ENCODE measurements at regions not wholly inside any gene's neighbourhood (a gene's known extent, or its start where the extent isn't known, plus 50 kb on each side); places are given as distances from the start of the nearest gene placed in this dataset.

GRCh38 chr5:58056546-58056945, 403.3 kb downstream of the PLK2 start:
- TF ChIP-seq, protein P1, sequence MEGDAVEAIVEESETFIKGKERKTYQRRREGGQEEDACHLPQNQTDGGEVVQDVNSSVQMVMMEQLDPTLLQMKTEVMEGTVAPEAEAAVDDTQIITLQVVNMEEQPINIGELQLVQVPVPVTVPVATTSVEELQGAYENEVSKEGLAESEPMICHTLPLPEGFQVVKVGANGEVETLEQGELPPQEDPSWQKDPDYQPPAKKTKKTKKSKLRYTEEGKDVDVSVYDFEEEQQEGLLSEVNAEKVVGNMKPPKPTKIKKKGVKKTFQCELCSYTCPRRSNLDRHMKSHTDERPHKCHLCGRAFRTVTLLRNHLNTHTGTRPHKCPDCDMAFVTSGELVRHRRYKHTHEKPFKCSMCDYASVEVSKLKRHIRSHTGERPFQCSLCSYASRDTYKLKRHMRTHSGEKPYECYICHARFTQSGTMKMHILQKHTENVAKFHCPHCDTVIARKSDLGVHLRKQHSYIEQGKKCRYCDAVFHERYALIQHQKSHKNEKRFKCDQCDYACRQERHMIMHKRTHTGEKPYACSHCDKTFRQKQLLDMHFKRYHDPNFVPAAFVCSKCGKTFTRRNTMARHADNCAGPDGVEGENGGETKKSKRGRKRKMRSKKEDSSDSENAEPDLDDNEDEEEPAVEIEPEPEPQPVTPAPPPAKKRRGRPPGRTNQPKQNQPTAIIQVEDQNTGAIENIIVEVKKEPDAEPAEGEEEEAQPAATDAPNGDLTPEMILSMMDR (conservative IDR thresholded peaks at IDR 0.05), result no peak
- no peak overlapping the region for H3K27ac ChIP-seq

DNA sequence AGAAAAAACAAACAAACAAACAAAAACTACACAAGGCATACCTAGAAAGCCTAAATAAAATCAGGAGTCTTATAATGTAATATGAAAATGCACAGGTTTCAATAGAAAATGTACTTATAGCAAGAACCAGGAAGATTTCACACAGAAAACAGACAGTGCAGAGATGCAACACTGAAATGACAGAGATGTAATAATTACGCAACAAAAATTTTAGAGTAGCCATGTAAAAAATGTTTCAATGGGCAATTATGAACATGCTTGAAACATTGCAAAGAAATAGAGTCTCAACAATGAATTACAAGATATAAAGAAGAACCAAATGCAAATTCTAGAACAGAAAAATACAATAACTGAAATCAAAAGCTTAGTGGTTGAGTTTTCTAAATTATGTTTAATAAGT, 405.9 kb downstream of the PLK2 start:
- H3K27ac ChIP-seq, result no peak overlapping the region
- TF ChIP-seq, protein P1 (conservative IDR thresholded peaks at IDR 0.05), result no peak

GRCh38 chr5:58048954-58049353, 410.9 kb downstream of the PLK2 start:
- TF ChIP-seq, protein P1 (conservative IDR thresholded peaks at IDR 0.05), result no peak

DNA sequence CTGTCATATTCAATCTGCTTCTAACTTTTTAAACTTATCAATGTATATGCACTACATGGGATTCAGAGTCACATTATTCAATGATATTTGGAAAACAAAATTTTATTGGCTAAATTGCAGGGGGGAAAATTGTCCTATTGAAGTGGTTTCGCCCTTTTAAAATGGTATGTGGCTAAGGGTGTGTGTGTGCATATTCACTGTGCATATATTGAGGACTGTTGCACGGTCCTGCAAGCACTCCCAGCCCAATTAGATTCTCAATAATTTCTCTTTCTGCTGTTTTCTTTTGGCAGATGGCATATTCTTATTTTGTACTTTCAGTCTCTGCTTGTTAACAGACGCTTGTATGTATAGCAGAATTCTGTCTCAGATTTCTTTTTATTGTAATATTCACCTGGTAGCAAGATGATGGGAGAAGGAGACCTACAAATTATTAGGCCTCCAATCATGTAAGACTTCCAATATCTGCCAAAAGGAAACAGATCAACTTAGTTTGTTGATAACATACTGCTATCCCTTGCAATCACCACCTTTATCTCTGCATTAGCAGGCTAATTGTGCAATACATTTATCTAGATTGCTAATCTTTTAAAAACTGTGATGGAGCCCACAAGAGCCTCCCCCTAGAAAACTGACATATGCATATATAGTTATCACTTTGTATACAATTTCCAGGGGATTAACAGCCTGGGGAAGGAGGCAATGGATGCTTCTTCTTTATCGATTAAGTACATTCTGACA, 411.5 kb downstream of the PLK2 start:
- H3K27ac ChIP-seq, result no peak overlapping the region
- TF ChIP-seq, protein P1 (conservative IDR thresholded peaks at IDR 0.05), result no peak

More at GRCh38 chr5:58048954-58049353, 410.9 kb downstream of the PLK2 start:
- no peak overlapping the region for H3K27ac ChIP-seq

GRCh38 chr5:58046371-58046770, 413.5 kb downstream of the PLK2 start:
- TF ChIP-seq, protein P1 (conservative IDR thresholded peaks at IDR 0.05), result no peak
- H3K27ac ChIP-seq, result no peak overlapping the region

- no peak overlapping the region for H3K27ac ChIP-seq
Measured at GRCh38 chr5:58044166-58044565, 415.7 kb downstream of the PLK2 start.

DNA sequence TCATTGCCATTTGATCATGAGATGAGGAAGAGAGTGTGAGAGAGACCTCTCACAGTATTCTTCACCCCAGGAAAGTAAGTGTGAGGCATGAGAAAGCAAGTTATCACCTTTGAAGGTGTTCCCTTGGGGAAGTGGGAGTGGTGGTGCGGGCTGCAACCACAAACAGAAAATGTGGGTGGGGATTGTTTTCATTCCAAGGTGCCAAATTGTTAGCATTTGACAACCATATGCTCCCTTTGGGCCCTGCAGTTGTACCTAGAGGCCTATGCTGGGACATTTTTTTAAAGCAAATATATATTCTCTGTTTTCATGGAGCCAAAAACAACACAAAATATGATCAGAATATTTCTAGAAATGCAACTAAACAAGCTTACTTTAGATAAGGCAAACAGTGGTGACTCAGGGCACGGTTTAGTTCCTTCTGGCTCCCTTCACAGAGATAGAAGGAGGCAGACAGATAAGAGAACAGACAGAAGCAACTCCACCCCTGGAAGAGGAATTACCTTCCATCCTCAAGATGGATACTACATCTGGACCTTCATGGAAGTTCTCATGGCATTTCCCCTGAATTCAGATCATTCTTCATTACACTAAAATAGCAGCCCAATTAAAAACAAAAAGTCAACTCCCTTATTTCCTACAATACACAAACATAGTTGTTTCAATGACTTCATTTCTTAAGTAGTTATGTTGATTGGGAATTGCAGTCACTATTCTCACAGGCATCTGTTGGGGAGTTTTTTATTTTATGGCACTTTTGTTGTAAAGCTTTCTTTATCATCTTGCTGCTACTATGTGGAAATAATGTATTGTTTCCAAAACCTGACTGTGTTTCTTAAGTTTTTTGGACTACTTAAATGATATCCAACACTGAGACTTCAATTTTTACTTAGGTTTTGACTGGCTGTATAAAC, 416.6 kb downstream of the PLK2 start:
- H3K27ac ChIP-seq, result no peak overlapping the region
- TF ChIP-seq, protein P1 (conservative IDR thresholded peaks at IDR 0.05), result no peak

More at GRCh38 chr5:58044166-58044565, 415.7 kb downstream of the PLK2 start:
- TF ChIP-seq, protein P1 (conservative IDR thresholded peaks at IDR 0.05), result no peak
